Activated CD4-positive, alpha-beta memory T cell treated with anti-CD3 and anti-CD28 coated beads, Interleukin-2, amount 10 ng/mL, durations not matched to agents 7 days and 5 days (primary cell): ENCODE measurements at regions not wholly inside any gene's neighbourhood (a gene's known extent, or its start where the extent isn't known, plus 50 kb on each side); places are given as distances from the start of the nearest gene placed in this dataset.

Experiments
- CTCF ChIA-PET: fragments of 350-600 bp; sonication (Branson Sonifier 250); formaldehyde crosslinking; loops from one replicate; lab custom pipeline; 2021; ENCODE audit warnings: antibody characterized with exemption, inconsistent platforms; lab: Charles Lee
- POLR2A ChIA-PET: fragments of 350-600 bp; sonication (Branson Sonifier 250); formaldehyde crosslinking; loops from one replicate; lab custom pipeline; 2021; ENCODE audit warnings: antibody characterized with exemption; lab: Charles Lee
- DNase-seq: peaks from one replicate; pipeline ENCODE4 v3.0.0-alpha.2; 2020
- H3K27ac Mint-ChIP-seq: one replicate; pipeline ENCODE4 v1.8.0; 2021; ENCODE audit warnings: mild to moderate bottlenecking, mixed read lengths
- H3K27me3 Mint-ChIP-seq: one replicate; pipeline ENCODE4 v1.8.0; 2021; ENCODE audit warnings: mixed read lengths
- H3K36me3 Mint-ChIP-seq: one replicate; pipeline ENCODE4 v1.8.0; 2021; ENCODE audit warnings: low read depth, mixed read lengths
- H3K4me1 Mint-ChIP-seq: one replicate; pipeline ENCODE4 v1.8.0; 2021; ENCODE audit warnings: mixed read lengths
- H3K4me3 Mint-ChIP-seq: one replicate; pipeline ENCODE4 v1.8.0; 2021; ENCODE audit warnings: mild to moderate bottlenecking, mixed read lengths
- H3K9me3 Mint-ChIP-seq: one replicate; pipeline ENCODE4 v1.8.0; 2021; ENCODE audit warnings: mixed read lengths

DNA sequence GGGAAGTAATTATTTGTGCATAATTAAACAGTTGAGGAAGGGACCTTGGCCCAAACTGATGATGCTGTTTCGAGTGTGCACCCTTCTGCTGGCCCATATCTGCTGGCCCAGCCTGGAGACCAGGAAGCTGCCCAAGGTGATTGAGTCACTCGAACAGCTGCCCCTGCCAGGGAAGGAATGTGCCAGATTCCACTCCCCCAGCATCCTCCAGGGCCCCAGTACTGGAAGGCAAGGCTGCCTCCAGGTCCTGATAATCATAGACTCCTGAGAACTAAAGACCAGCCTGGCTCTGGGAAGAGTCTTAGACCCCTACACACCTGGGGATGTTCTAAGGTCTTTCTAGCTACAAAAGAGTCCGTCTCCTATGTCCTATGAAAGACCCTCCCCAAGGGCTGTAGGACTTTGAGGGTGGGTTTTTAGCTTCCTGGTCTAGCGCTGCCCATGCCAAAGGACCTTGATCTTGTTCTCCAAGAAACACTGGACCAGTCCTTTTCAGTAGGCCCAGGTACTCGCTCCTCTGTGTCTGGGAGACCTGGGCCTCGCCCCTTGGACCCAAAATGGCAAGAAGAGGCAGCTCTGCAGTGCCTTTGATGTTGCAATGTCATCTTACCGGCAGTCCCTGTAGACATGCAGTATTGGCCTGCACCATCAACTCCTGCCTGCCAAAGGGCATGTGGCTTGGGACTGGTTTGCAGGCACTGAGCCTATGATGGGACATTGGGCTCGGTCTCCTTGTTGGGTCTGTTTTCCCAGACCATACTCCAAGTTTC is 103.2 kb upstream of the GPR26 start:
- no peak overlapping the region for H3K4me3 Mint-ChIP-seq
- peaks cover 2% of the 10 kb centered on the region for H3K27me3 Mint-ChIP-seq
- ChIA-PET POLR2A (no interaction called here), CTCF (interaction anchor here (1.2 kb wide), 1 partner anchor 19 kb away, joined by 3 read pairs; no protein-coding TSS in a partner anchor)
- no peaks in the 10 kb centered on the region for H3K9me3 Mint-ChIP-seq
- H3K36me3 Mint-ChIP-seq = no peaks in the 10 kb centered on the region
- peak; percentile 5 for DNase-seq
- H3K4me1 Mint-ChIP-seq = no peaks in the 10 kb centered on the region
- H3K27ac Mint-ChIP-seq = no peak overlapping the region

- no peak overlapping the region for H3K4me3 Mint-ChIP-seq
- peak; percentile 9 for DNase-seq
- no peaks in the 10 kb centered on the region for H3K4me1 Mint-ChIP-seq
- CTCF ChIA-PET = interaction anchor here (1.2 kb wide), 1 partner anchor 19 kb away, joined by 3 read pairs; no protein-coding TSS in a partner anchor
- H3K27ac Mint-ChIP-seq = no peak overlapping the region
- POLR2A ChIA-PET = no interaction called here
- peaks cover 2% of the 10 kb centered on the region for H3K27me3 Mint-ChIP-seq
- no peaks in the 10 kb centered on the region for H3K36me3 Mint-ChIP-seq
- no peaks in the 10 kb centered on the region for H3K9me3 Mint-ChIP-seq
Observed at GRCh38 chr10:123563581-123563855, 102.6 kb upstream of the GPR26 start.

- H3K36me3 Mint-ChIP-seq = no peaks in the 10 kb centered on the region
- ChIA-PET CTCF (interaction anchor here (1.2 kb wide), 1 partner anchor 18 kb away, joined by 3 read pairs; no protein-coding TSS in a partner anchor), POLR2A (no interaction called here)
- H3K9me3 Mint-ChIP-seq = no peaks in the 10 kb centered on the region
- no peak overlapping the region for H3K27ac Mint-ChIP-seq
- no peak for DNase-seq
- H3K27me3 Mint-ChIP-seq = peaks cover 2% of the 10 kb centered on the region
- H3K4me3 Mint-ChIP-seq = no peak overlapping the region
- H3K4me1 Mint-ChIP-seq = no peaks in the 10 kb centered on the region
Observed at GRCh38 chr10:123563994-123564393, 102.2 kb upstream of the GPR26 start.

- POLR2A ChIA-PET = no interaction called here
- no peaks in the 10 kb centered on the region for H3K9me3 Mint-ChIP-seq
- CTCF ChIA-PET = interaction anchor here (1.2 kb wide), 1 partner anchor 18 kb away, joined by 3 read pairs; no protein-coding TSS in a partner anchor
- H3K4me1 Mint-ChIP-seq = no peaks in the 10 kb centered on the region
- no peak for DNase-seq
- no peaks in the 10 kb centered on the region for H3K27me3 Mint-ChIP-seq
- H3K27ac Mint-ChIP-seq = no peak overlapping the region
- no peak overlapping the region for H3K4me3 Mint-ChIP-seq
- no peaks in the 10 kb centered on the region for H3K36me3 Mint-ChIP-seq
Observed at GRCh38 chr10:123564631-123565030, 101.5 kb upstream of the GPR26 start.

DNA sequence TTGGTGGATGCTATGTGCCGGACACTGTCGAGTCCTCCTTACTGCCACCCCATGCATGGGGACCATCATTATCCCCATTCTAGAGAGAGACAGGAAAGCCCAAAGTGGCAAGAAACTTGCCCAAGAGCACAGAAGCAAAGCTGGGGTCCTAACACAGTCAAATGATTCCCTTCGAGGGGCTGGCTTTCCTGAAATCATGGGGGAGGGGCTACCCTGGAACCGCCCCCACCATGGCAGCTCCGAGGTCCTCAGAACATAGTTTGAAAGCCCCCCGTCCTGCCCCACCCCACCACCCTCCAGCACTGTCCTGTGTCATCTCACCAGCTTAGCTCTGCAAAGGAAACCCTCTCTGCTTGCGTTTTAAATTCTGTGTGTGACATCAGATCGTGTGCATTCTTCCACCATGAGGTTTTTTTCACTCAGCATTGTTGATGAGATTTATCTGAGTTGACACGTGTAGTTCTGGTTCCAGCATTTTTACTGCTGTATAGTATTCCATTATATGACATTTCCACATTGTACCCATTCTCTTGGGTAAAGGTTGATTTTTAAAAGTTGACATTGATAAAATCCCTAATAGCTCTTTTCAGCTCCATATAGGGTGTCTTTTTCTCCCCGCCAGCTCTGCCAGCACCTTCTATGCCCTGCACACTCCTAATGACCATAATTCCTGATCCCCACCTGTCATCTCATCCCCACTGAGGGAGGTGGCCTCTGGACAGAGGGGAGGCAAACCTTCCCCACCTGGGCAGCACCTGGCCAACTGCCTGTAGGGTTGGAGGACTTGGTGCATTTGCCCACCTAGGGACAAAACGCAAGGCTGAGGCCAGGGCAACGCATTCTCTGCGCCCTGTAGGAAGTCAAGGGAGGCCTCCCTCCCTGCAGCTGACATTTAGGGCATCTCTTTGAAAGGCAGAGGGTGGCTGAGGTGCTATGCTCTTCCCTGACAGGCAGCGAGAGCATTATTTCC is 100.2 kb upstream of the GPR26 start:
- no peak overlapping the region for H3K27ac Mint-ChIP-seq
- CTCF ChIA-PET = no interaction called here

DNA sequence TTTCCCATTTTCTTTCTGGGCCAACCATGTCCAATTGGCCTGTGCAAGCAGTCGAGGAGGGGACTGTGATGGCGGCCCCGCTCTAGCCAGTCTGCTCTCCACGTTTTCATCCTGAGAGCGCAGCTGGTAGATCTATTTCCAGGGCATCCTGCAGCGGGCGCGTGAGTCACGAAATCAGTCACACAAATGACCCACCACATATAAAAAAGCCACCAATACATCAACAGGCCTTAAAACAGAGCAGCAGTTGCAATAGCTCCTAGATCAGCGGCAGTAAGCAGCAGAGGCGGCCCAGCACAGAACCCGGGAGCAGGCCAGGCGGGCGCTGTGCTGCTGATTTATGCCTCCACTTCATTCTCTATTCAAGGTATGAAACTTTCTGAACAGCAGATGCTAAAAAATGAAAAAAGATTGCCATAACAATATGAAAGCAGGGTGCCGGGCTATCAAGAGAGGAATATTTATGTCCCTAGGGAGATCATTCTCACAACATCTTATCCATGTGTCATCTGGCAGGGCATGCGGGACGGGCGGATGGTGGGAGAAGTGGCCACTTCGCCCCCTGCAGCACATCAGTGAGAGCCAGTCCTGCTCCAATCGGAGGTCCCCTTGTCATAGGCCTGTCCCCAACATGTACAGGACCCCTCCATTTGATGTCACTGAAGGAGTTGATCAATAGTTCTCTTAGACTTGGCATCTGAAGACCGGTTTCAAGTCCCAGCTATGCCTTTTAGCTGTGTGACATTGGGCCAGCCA is 98.0 kb upstream of the GPR26 start:
- DNase-seq = peak; percentile 14
- CTCF ChIA-PET = no interaction called here
- Mint-ChIP-seq H3K27ac (no peak overlapping the region), H3K9me3 (no peaks in the 10 kb centered on the region), H3K27me3 (peaks cover 2% of the 10 kb centered on the region), H3K36me3 (no peaks in the 10 kb centered on the region), H3K4me1 (no peaks in the 10 kb centered on the region), H3K4me3 (no peak overlapping the region)
- POLR2A ChIA-PET = no interaction called here

More for the DNA sequence above, 100.2 kb upstream of the GPR26 start:
- H3K36me3 Mint-ChIP-seq = no peaks in the 10 kb centered on the region
- H3K4me1 Mint-ChIP-seq = no peaks in the 10 kb centered on the region
- POLR2A ChIA-PET = no interaction called here
- no peaks in the 10 kb centered on the region for H3K9me3 Mint-ChIP-seq
- no peak overlapping the region for H3K4me3 Mint-ChIP-seq
- H3K27me3 Mint-ChIP-seq = no peaks in the 10 kb centered on the region
- peak; percentile 4 for DNase-seq

DNA sequence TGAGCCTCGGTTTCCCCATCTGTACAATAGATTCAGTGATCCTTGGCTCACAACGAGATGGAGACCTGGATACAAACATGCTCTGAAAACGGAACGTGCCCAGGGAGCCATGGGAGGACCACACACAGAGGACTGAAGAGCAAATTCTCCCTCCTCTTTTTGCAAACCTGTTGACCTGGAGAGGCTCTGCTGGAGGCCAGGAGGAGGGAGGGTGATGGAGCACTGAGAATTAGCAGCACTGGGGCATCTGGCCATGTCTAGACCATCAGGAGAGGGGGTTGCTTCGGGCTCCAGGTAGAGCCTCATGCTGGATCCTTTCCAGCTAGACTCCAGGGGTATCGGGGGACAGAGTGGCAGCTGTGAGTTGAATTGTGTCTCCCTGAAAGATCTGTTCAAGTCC is 97.4 kb upstream of the GPR26 start:
- H3K27ac Mint-ChIP-seq = no peak overlapping the region
- no peak overlapping the region for H3K4me3 Mint-ChIP-seq
- ChIA-PET POLR2A (no interaction called here), CTCF (no interaction called here)
- no peaks in the 10 kb centered on the region for H3K9me3 Mint-ChIP-seq
- H3K4me1 Mint-ChIP-seq = no peaks in the 10 kb centered on the region
- DNase-seq = no peak
- no peaks in the 10 kb centered on the region for H3K36me3 Mint-ChIP-seq
- peaks cover 2% of the 10 kb centered on the region for H3K27me3 Mint-ChIP-seq

GRCh38 chr10:123569436-123570035 is 96.6 kb upstream of the GPR26 start:
- no peak overlapping the region for H3K27ac Mint-ChIP-seq
- ChIA-PET CTCF (interaction anchor here (0.6 kb wide), 1 partner anchor 380 kb away, joined by 3 read pairs; no protein-coding TSS in a partner anchor), POLR2A (no interaction called here)
- H3K36me3 Mint-ChIP-seq = no peaks in the 10 kb centered on the region
- no peaks in the 10 kb centered on the region for H3K9me3 Mint-ChIP-seq
- no peak overlapping the region for H3K4me3 Mint-ChIP-seq
- H3K4me1 Mint-ChIP-seq = no peaks in the 10 kb centered on the region
- peaks cover 2% of the 10 kb centered on the region for H3K27me3 Mint-ChIP-seq
- no peak for DNase-seq

GRCh38 chr10:123570051-123570897 is 95.9 kb upstream of the GPR26 start:
- POLR2A ChIA-PET = no interaction called here
- Mint-ChIP-seq H3K9me3 (no peaks in the 10 kb centered on the region), H3K27ac (no peak overlapping the region), H3K36me3 (no peaks in the 10 kb centered on the region), H3K4me3 (no peak overlapping the region), H3K27me3 (peaks cover 2% of the 10 kb centered on the region), H3K4me1 (no peaks in the 10 kb centered on the region)
- CTCF ChIA-PET = interaction anchor here (0.6 kb wide), 1 partner anchor 379 kb away, joined by 3 read pairs; no protein-coding TSS in a partner anchor
- DNase-seq = no peak

- no peak overlapping the region for H3K4me3 Mint-ChIP-seq
- ChIA-PET CTCF (no interaction called here), POLR2A (no interaction called here)
- peaks cover 2% of the 10 kb centered on the region for H3K27me3 Mint-ChIP-seq
- no peaks in the 10 kb centered on the region for H3K36me3 Mint-ChIP-seq
- no peak for DNase-seq
- H3K27ac Mint-ChIP-seq = no peak overlapping the region
- no peaks in the 10 kb centered on the region for H3K9me3 Mint-ChIP-seq
- no peaks in the 10 kb centered on the region for H3K4me1 Mint-ChIP-seq
Observed at GRCh38 chr10:123570898-123571515, 95.1 kb upstream of the GPR26 start.

- DNase-seq = no peak
- no peaks in the 10 kb centered on the region for H3K36me3 Mint-ChIP-seq
- H3K9me3 Mint-ChIP-seq = no peaks in the 10 kb centered on the region
- no peak overlapping the region for H3K27ac Mint-ChIP-seq
- ChIA-PET POLR2A (no interaction called here), CTCF (no interaction called here)
- H3K27me3 Mint-ChIP-seq = peaks cover 2% of the 10 kb centered on the region
- H3K4me1 Mint-ChIP-seq = no peaks in the 10 kb centered on the region
- H3K4me3 Mint-ChIP-seq = no peak overlapping the region
Observed at GRCh38 chr10:123571978-123572377, 94.2 kb upstream of the GPR26 start.
